Peyer's patch (tissue), 4 donors: ENCODE measurements at regions not wholly inside any gene's neighbourhood (a gene's known extent, or its start where the extent isn't known, plus 50 kb on each side); places are given as distances from the start of the nearest gene placed in this dataset.

Experiments
- CTCF ChIP-seq, 6 experiments: fragments of 450-650 bp in 4 of 6; fragments of 200-600 bp in 2 of 6; sonication (generic) in 1 of 6; IDR thresholded peaks; one replicate each; pipeline ENCODE4 v1.5.1; 2017 to 2019; ENCODE audit warnings: antibody characterized with exemption in 6 of 6, mild to moderate bottlenecking in 3 of 6, moderate library complexity in 1 of 6
- POLR2A ChIP-seq, 2 donors: fragments of 450-650 bp; IDR thresholded peaks; one replicate each; pipeline ENCODE4 v1.5.1; 2017; ENCODE audit warnings: antibody characterized with exemption in 2 of 2, mild to moderate bottlenecking in 2 of 2, moderate library complexity in 2 of 2

- no peak for TF ChIP-seq CTCF (IDR thresholded peaks at IDR 0.05)
- TF ChIP-seq POLR2A (IDR thresholded peaks at IDR 0.05) = no peak
Measured at GRCh38 chr4:152090543-152090942, 329.7 kb upstream of the GATB start.
